Stimulated activated CD8-positive, alpha-beta memory T cell treated with anti-CD3 and anti-CD28 coated beads, Interleukin-7, amount 100 ng/mL, for 4 hours (primary cell): ENCODE measurements at regions not wholly inside any gene's neighbourhood (a gene's known extent, or its start where the extent isn't known, plus 50 kb on each side); places are given as distances from the start of the nearest gene placed in this dataset.

Source experiments
- DNase-seq, 2 donors: peaks; one replicate each; pipeline ENCODE4 v3.0.0-alpha.2; 2020; ENCODE audit warnings: low read depth in 2 of 2

- DNase-seq, result no peak
Measured at GRCh38 chr2:196315388-196316049, 144.1 kb upstream of the STK17B start.

- DNase-seq, result no peak
Measured at GRCh38 chr2:196316050-196316430, 144.7 kb upstream of the STK17B start.

- DNase-seq, result no peak
Measured at GRCh38 chr2:196318517-196319377, 147.4 kb upstream of the STK17B start.

- DNase-seq, result no peak
Measured at GRCh38 chr2:196322973-196323810, 151.8 kb upstream of the STK17B start.

- DNase-seq, result no peak
Measured at GRCh38 chr2:196324211-196324610, 152.8 kb upstream of the STK17B start.

- DNase-seq, result no peak
Measured at GRCh38 chr2:196328088-196328680, 156.8 kb upstream of the STK17B start.

GRCh38 chr2:196329959-196330358 is 158.6 kb upstream of the STK17B start:
- DNase-seq, result no peak

GRCh38 chr2:196330645-196331044 is 159.3 kb upstream of the STK17B start:
- no peak for DNase-seq

- no peak for DNase-seq
Measured at GRCh38 chr2:196331143-196331542, 159.8 kb upstream of the STK17B start.

GRCh38 chr2:196331851-196332250 is 160.5 kb upstream of the STK17B start:
- DNase-seq, result no peak

GRCh38 chr2:196333397-196333796 is 162.0 kb upstream of the STK17B start:
- DNase-seq, result no peak

- no peak for DNase-seq
Measured at GRCh38 chr2:196334710-196335109, 163.3 kb upstream of the STK17B start.

GRCh38 chr2:196335221-196335634 is 163.8 kb upstream of the STK17B start:
- no peak for DNase-seq

GRCh38 chr2:196336207-196336606 is 164.8 kb upstream of the STK17B start:
- no peak for DNase-seq

GRCh38 chr2:196336715-196337114 is 165.3 kb upstream of the STK17B start:
- no peak for DNase-seq

GRCh38 chr2:196337208-196337953 is 166.0 kb upstream of the STK17B start:
- no peak for DNase-seq

GRCh38 chr2:196338440-196338839 is 167.1 kb upstream of the STK17B start:
- no peak for DNase-seq

- DNase-seq, result no peak
Measured at GRCh38 chr2:196341277-196341841, 170.0 kb upstream of the STK17B start.

- DNase-seq, result no peak
Measured at GRCh38 chr2:196344397-196344796, 173.0 kb upstream of the STK17B start.

GRCh38 chr2:196353717-196354116 is 182.3 kb upstream of the STK17B start:
- DNase-seq, result no peak

GRCh38 chr2:196354186-196354585 is 182.8 kb upstream of the STK17B start:
- DNase-seq, result no peak
